Fibroblast of lung (primary cell): ENCODE measurements at regions not wholly inside any gene's neighbourhood (a gene's known extent, or its start where the extent isn't known, plus 50 kb on each side); places are given as distances from the start of the nearest gene placed in this dataset.

Experiments
- DNase-seq, 2 donors: peaks; one replicate each; pipeline versions ENCODE4 v3.0.0 to v3.0.0-alpha.2; 2010; ENCODE audit warnings: low read depth in 2 of 2
- H2AFZ ChIP-seq: 2 replicates; pipeline ENCODE4 v1.5.1; 2012; ENCODE audit warnings: low read length, control low read depth, inconsistent platforms
- H3K27ac ChIP-seq: 2 replicates; pipeline ENCODE4 v1.5.1; 2011; ENCODE audit warnings: low read length, control low read depth; ENCODE audit not compliant: insufficient read depth
- H3K27me3 ChIP-seq: 2 replicates; pipeline ENCODE4 v1.5.1; 2011; ENCODE audit warnings: mild to moderate bottlenecking, low read length; ENCODE audit not compliant: control insufficient read depth, insufficient read depth
- H3K36me3 ChIP-seq: 2 replicates; pipeline ENCODE4 v1.5.1; 2011; ENCODE audit warnings: low read length; ENCODE audit not compliant: control insufficient read depth, insufficient read depth
- H3K4me1 ChIP-seq: 2 replicates; pipeline ENCODE4 v1.5.1; 2011; ENCODE audit warnings: low read length; ENCODE audit not compliant: control insufficient read depth, insufficient read depth; ENCODE audit errors: extremely low read depth
- H3K4me2 ChIP-seq: 2 replicates; pipeline ENCODE4 v1.5.1; 2011; ENCODE audit warnings: low read length, control low read depth; ENCODE audit not compliant: insufficient read depth; ENCODE audit errors: extremely low read depth
- H3K4me3 ChIP-seq, 4 experiments: fragments of 200-600 bp in 1 of 4; sonication (generic) in 1 of 4; replicated peaks in 1 of 4; 2 replicates each; pipeline ENCODE4 v1.5.1; 2011 to 2016; ENCODE audit warnings: low read length in 4 of 4, low read depth in 3 of 4, mild to moderate bottlenecking in 3 of 4, control low read depth in 2 of 4, inconsistent platforms in 1 of 4, mixed read lengths in 1 of 4; ENCODE audit not compliant: insufficient read depth in 1 of 4; ENCODE audit errors: control extremely low read depth in 1 of 4
- H3K79me2 ChIP-seq: 2 replicates; pipeline ENCODE4 v1.5.1; 2012; ENCODE audit warnings: mild to moderate bottlenecking, low read length, inconsistent platforms; ENCODE audit not compliant: control insufficient read depth, insufficient read depth
- H3K9ac ChIP-seq: 2 replicates; pipeline ENCODE4 v1.5.1; 2011; ENCODE audit warnings: mild to moderate bottlenecking, low read length, control low read depth; ENCODE audit not compliant: insufficient read depth
- H3K9me3 ChIP-seq: 2 replicates; pipeline ENCODE4 v1.5.1; 2012; ENCODE audit warnings: low read depth, low read length; ENCODE audit not compliant: control insufficient read depth, insufficient read depth
- H4K20me1 ChIP-seq: 2 replicates; pipeline ENCODE4 v1.5.1; 2011; ENCODE audit warnings: low read length; ENCODE audit not compliant: control insufficient read depth, insufficient read depth; ENCODE audit errors: extremely low read depth
- EZH2 ChIP-seq: IDR thresholded peaks from 2 replicates; pipeline ENCODE4 v1.5.1; 2012; ENCODE audit warnings: low read length, control low read depth, mild to moderate bottlenecking; ENCODE audit errors: missing control alignments
- TF ChIP-seq, protein P1 (sequence below), 2 donors: IDR thresholded peaks in 1 of 2; conservative IDR thresholded peaks in 1 of 2; 1 replicate in 1 of 2; 2 replicates in 1 of 2; pipeline ENCODE4 v1.5.1; 2011 to 2012; ENCODE audit warnings: low read length in 2 of 2, control low read depth in 1 of 2, inconsistent platforms in 1 of 2, low read depth in 1 of 2, mild to moderate bottlenecking in 1 of 2

DNA sequence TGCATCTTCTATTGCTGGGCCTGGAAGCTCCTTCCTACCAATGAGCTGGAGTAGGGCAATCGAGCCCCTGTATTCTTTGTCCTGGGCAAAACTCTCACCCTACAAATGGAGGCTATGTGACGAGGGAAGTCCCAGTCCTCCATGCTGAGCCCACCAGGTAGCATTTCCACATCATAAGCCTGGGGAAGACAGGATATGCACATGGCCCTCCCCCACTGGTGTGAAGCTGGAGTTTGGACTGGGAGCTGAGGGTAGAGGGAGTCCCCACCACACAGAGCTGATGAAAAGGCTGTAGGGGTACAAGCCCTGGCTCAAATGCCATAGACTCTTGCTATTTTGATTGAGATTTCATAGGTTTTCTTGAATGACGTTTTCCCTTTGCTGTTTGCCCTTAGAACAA, 99.5 kb upstream of the FOXC1 start:
- Histone ChIP-seq H3K4me2 (no peak overlapping the region), H3K4me3 (no peak overlapping the region), H3K9me3 (no peaks in the 10 kb centered on the region), H3K9ac (no peak overlapping the region), H3K79me2 (no peaks in the 10 kb centered on the region), H4K20me1 (no peaks in the 10 kb centered on the region), H3K27ac (no peak overlapping the region), H3K27me3 (peaks cover 5% of the 10 kb centered on the region), H3K36me3 (no peaks in the 10 kb centered on the region), H2AFZ (no peak overlapping the region), H3K4me1 (no peaks in the 10 kb centered on the region)
- no peak for TF ChIP-seq EZH2
- TF ChIP-seq, protein P1, sequence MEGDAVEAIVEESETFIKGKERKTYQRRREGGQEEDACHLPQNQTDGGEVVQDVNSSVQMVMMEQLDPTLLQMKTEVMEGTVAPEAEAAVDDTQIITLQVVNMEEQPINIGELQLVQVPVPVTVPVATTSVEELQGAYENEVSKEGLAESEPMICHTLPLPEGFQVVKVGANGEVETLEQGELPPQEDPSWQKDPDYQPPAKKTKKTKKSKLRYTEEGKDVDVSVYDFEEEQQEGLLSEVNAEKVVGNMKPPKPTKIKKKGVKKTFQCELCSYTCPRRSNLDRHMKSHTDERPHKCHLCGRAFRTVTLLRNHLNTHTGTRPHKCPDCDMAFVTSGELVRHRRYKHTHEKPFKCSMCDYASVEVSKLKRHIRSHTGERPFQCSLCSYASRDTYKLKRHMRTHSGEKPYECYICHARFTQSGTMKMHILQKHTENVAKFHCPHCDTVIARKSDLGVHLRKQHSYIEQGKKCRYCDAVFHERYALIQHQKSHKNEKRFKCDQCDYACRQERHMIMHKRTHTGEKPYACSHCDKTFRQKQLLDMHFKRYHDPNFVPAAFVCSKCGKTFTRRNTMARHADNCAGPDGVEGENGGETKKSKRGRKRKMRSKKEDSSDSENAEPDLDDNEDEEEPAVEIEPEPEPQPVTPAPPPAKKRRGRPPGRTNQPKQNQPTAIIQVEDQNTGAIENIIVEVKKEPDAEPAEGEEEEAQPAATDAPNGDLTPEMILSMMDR (conservative IDR thresholded peaks at IDR 0.05 in 1 of 2, IDR thresholded peaks at IDR 0.05 in 1 of 2; ENCODE audit: low read depth in 1 of 2, low read length in 2 of 2) = no peak
- DNase-seq = no peak

DNA sequence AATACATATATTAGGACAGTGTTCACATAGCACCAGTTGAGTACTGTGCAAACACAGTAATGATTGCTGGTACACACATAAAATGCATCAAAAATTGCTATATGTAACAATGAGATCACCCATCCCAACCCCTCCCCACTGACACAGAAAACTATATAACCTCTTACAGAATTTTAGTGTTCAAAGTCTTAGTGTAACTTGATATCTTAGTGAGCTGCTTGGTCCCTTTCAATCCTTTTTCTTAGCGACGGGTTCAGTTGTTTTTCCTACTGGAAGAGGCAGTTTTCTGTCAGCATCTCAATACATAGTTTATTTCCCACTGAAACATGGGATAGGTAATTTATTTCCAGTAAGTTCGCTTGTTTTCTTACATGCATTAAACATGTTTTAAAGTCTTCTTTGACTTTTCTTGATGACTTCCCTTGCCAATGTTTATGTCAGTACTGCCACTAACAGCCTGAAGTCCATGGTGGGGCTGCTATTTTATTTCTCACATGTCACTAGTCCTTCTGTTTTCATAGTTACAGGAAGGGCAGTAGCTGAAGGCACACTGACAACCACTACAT, 96.4 kb upstream of the FOXC1 start:
- Histone ChIP-seq H3K27me3 (peaks cover 5% of the 10 kb centered on the region), H3K9me3 (no peaks in the 10 kb centered on the region), H3K79me2 (no peaks in the 10 kb centered on the region), H3K4me2 (no peak overlapping the region), H3K27ac (no peak overlapping the region), H2AFZ (no peak overlapping the region), H4K20me1 (no peaks in the 10 kb centered on the region), H3K4me1 (no peaks in the 10 kb centered on the region), H3K4me3 (no peak overlapping the region), H3K36me3 (no peaks in the 10 kb centered on the region), H3K9ac (no peak overlapping the region)
- peak in 1 of 2 donors; percentile 46 for DNase-seq
- TF ChIP-seq EZH2 = no peak
- TF ChIP-seq, protein P1 (conservative IDR thresholded peaks at IDR 0.05 in 1 of 2, IDR thresholded peaks at IDR 0.05 in 1 of 2; ENCODE audit: low read depth in 1 of 2, low read length in 2 of 2) = no peak

DNA sequence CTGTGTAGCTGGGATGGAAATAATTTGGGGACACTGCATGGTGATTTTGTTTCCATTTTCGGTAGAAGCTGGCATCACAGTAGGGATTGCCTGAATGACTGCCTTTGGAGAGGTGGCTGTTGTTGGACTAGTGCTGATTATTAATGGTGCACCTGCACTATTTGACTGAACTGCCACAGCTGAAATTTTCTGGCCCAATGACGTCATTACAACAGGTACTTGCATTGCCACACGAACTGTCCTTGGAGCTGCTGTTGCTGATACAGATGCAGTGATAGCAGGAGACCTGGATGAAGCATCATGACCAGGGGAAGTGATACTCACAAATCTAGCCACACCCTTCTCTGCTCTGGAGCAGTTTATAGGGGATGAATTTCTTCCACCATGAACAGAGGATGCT, 95.6 kb upstream of the FOXC1 start:
- H3K27ac ChIP-seq = no peak overlapping the region
- H4K20me1 ChIP-seq = no peaks in the 10 kb centered on the region
- no peaks in the 10 kb centered on the region for H3K79me2 ChIP-seq
- no peak overlapping the region for H2AFZ ChIP-seq
- no peaks in the 10 kb centered on the region for H3K4me1 ChIP-seq
- peaks cover 3% of the 10 kb centered on the region for H3K27me3 ChIP-seq
- no peak overlapping the region for H3K4me2 ChIP-seq
- H3K4me3 ChIP-seq = no peak overlapping the region
- TF ChIP-seq, protein P1 (conservative IDR thresholded peaks at IDR 0.05 in 1 of 2, IDR thresholded peaks at IDR 0.05 in 1 of 2; ENCODE audit: low read depth in 1 of 2, low read length in 2 of 2) = no peak
- TF ChIP-seq EZH2 = no peak
- DNase-seq = no peak
- H3K36me3 ChIP-seq = no peaks in the 10 kb centered on the region
- H3K9me3 ChIP-seq = no peaks in the 10 kb centered on the region
- H3K9ac ChIP-seq = no peak overlapping the region
